ENCODE measurements at regions not wholly inside any gene's neighbourhood (a gene's known extent, or its start where the extent isn't known, plus 50 kb on each side); places are given as distances from the start of the nearest gene placed in this dataset.

DNA sequence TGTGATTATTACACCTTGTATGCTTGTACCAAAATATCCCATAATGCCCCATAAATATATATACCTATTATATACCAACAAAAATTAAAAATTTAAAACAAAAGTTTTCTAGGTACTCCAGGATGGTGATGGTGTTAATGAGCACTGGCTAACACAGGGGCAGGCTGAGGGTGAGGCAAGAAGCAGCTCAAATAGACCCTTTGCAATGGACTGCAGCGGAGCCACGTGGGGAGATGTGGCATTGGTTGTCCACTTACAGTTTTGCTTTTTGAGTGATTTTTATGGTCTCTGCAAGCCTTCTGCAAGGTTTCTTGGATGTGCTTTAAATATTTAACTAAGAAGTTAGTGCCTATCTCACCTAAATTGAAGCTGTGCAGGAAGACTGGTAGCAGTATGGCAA lies 132.9 kb downstream of the RAP2A start:
- TF ChIP-seq CTCF (IDR thresholded peaks at IDR 0.05): no peak
- TF ChIP-seq POLR2A (IDR thresholded peaks at IDR 0.05): no peak
